Epithelial cell of proximal tubule (primary cell): ENCODE measurements at regions not wholly inside any gene's neighbourhood (a gene's known extent, or its start where the extent isn't known, plus 50 kb on each side); places are given as distances from the start of the nearest gene placed in this dataset.

Experiments used
- DNase-seq: peaks from one replicate; pipeline ENCODE4 v3.0.0-alpha.2; 2011; ENCODE audit warnings: low read depth
- H3K4me3 ChIP-seq: 2 replicates; pipeline ENCODE4 v1.5.1; 2011; ENCODE audit warnings: low read depth, mild to moderate bottlenecking, low read length
- CTCF ChIP-seq: conservative IDR thresholded peaks from 2 replicates; pipeline ENCODE4 v1.5.1; 2012; ENCODE audit warnings: low read depth, mild to moderate bottlenecking, low read length

GRCh38 chr2:16023506-16024360, 83.4 kb downstream of the MYCN start:
- no peak for TF ChIP-seq CTCF
- no peak overlapping the region for H3K4me3 ChIP-seq

GRCh38 chr2:16022548-16023240, 82.3 kb downstream of the MYCN start:
- no peak overlapping the region for H3K4me3 ChIP-seq
- no peak for TF ChIP-seq CTCF
- DNase-seq, result no peak

More at GRCh38 chr2:16023506-16024360, 83.4 kb downstream of the MYCN start:
- no peak for DNase-seq

- no peak overlapping the region for H3K4me3 ChIP-seq
- no peak for TF ChIP-seq CTCF
- no peak for DNase-seq
Observed at GRCh38 chr2:16021611-16022363, 81.4 kb downstream of the MYCN start.

GRCh38 chr2:16020389-16021008, 80.1 kb downstream of the MYCN start:
- H3K4me3 ChIP-seq, result no peak overlapping the region
- no peak for DNase-seq
- TF ChIP-seq CTCF, result no peak

GRCh38 chr2:16019617-16020351, 79.4 kb downstream of the MYCN start:
- H3K4me3 ChIP-seq, result no peak overlapping the region
- DNase-seq, result no peak
- TF ChIP-seq CTCF, result no peak

GRCh38 chr2:16019060-16019480, 78.7 kb downstream of the MYCN start:
- no peak for DNase-seq
- no peak overlapping the region for H3K4me3 ChIP-seq

More at GRCh38 chr2:16019060-16019480, 78.7 kb downstream of the MYCN start:
- no peak for TF ChIP-seq CTCF
